GM18951 (cell line): ENCODE measurements at regions not wholly inside any gene's neighbourhood (a gene's known extent, or its start where the extent isn't known, plus 50 kb on each side); places are given as distances from the start of the nearest gene placed in this dataset.
"Not testable (repeated sequence)": the region's sequence is repeated elsewhere in the genome, so short reads cannot be mapped to it uniquely, and the experiment has no call there.

ENCODE experiments used
- POLR2A ChIP-seq: IDR thresholded peaks from 4 replicates; pipeline ENCODE4 v1.6.1; 2011; ENCODE audit warnings: mild to moderate bottlenecking; ENCODE audit not compliant: insufficient read length, insufficient read depth; ENCODE audit errors: extremely low read depth
- in situ Hi-C: fragments of 300-500 bp; cut with MboI; formaldehyde crosslinking; loops from one replicate; pipeline ENCODE4 v1.12.0; 2022; ENCODE audit warnings: low sequenced_read_pairs, mixed read lengths, inconsistent platforms; ENCODE audit not compliant: unreplicated experiment

DNA sequence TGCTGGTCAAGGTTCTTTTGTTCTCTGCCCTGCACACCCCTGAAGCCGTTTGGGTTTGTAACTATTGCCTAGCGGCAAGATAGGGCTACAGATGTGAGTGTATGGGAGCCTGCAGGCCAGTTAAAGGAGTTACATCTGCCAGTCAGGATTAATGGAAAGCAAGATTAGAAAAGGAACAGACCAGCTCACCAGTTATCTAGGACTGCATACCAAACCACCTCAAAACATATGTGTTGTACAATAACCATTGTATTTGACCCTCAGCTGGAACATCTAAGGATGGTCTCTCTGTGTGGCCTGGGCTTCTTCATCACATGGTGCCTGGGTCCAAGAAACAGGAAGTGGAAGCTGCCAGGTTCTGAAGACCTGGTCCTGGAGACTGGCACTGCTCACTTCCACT, 52.5 kb upstream of the FBXO28 start:
- TF ChIP-seq POLR2A: no peak
- in situ Hi-C loops: no loop called here

DNA sequence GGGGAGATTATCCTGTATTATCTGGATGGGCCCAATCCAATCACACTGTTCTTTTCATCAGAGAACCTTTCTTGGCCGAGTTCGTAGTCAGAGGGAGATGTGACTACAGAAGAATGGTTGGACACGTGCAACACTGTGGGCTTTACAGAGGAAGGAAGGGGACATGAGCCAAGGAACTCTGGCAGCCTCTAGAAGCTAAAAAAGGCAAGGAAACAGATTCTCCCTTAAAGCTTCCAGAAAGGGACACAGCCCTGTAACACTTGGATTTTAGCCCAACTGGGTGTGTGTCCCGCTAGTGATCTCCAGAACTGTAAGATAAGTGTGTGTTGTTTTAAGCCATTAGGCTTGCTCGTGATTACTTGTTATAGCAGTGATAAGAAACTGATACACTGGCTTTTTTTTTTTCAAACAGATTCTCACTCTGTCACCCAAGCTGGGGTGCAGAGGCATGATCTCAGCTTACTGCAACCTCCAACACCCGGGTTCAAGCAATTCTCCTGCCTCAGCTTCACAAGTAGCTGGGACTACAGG, 53.9 kb upstream of the FBXO28 start:
- no peak for TF ChIP-seq POLR2A
- in situ Hi-C loops: no loop called here

DNA sequence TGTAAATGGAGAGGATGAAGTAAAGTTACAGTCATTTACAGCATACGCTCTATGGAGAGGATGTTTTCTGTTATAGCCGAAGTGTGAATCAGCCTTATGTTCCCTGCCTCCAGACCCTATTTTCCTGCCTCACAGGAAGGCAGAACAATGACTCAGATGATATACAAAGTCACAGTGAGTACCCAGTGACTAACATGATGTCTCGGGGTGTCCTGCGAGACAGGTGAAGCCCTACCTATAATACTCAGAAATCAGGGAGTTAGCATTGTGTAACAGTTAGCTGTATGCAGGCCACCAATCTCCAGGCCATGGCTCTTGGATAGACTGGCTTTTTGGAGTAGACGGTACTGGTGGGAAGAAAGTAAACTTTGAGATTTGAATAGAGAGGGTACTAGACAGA, 55.6 kb upstream of the FBXO28 start:
- no peak for TF ChIP-seq POLR2A
- in situ Hi-C loops: no loop called here

DNA sequence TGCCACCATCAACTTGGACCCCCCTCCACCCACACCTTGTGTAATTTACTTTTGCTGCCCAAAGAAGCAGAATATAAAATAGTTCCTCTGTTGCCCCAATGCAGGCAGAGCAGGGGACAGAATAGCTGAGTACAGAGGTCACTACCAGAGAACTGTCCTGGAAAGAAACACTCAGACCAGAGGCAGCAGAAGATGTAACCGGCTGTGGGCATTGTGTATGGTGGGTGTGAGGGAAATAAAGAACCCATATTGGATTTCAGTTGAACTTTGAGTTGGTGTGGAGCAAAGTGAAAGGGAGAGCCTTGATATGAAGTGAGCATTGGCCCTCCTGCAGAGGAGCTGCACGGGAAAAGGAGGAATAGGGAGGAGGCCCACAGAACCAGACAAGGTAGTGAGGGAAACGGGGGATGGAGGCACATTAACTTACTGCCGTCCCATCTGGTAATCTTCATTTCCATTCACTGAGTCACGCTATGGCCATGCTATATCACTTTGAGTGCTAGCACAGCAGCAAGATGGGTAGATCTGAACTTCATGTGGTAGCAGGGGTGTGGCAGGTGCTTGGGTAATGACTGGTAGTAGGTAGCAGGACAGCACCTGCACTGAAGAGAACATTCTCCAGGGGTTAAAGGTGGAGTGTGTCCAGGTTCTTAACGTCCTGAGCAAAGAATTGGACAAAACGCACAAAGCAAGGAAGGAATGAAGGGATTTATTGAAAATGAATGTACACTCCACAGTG, 56.3 kb upstream of the FBXO28 start:
- TF ChIP-seq POLR2A: no peak
- in situ Hi-C loops: no loop called here

DNA sequence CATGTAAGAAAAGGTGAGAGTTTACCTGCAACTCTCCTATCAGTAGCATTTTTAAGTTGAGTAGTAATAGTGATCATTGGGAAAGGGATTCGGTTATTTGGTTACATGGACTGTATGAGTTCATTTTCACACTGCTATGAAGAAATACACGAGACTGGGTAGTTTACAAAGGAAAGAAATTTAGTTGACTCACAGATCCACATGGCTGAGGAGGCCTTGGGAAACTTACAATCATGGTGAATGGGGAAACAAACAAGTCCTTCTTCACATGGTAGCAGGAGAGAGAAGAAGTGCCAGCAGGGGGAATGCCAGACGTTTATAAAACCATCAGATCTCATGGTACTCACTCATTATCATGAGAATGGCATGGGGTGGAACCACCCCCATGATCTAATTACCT, 59.3 kb upstream of the FBXO28 start:
- in situ Hi-C loops: no loop called here

DNA sequence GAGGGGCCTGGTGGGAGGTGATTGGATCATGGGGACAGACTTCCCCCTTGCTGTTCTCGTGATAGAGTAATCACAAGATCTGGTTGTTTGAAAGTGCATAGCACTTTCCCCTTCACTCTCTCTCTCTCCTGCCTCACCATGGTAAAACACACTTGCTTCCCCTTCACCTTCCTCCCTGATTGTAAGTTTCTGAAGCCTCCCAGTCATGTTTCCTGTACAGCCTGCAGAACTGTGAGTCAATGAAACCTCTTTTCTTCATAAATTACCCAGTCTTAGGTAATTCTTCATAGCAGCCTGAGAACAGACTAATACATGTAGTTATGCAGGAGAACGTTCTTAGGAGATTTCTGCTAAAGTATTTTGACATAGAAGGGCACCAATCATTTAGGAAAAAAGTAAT, 59.9 kb upstream of the FBXO28 start:
- TF ChIP-seq POLR2A: no peak
- in situ Hi-C loops: no loop called here

More for the DNA sequence above, 59.3 kb upstream of the FBXO28 start:
- no peak for TF ChIP-seq POLR2A

DNA sequence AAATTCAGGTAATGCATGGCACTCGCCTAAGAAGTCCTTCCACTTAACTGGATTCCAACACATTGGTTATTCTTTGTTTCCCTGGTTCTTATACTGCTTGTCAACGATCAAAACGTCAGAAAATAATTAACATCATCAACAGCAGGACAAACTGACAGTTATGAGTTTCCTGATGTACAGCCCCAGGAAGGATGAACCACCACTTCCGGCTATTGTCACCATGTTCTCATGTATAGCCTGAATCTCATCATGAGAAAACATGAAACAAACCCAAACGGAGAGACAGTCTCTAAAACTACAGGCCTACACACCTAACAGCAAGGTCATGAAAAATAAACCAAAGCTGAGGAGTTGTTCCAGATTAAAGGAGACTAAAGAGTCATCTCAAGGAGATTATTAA, 60.5 kb upstream of the FBXO28 start:
- in situ Hi-C loops: no loop called here
- no peak for TF ChIP-seq POLR2A

DNA sequence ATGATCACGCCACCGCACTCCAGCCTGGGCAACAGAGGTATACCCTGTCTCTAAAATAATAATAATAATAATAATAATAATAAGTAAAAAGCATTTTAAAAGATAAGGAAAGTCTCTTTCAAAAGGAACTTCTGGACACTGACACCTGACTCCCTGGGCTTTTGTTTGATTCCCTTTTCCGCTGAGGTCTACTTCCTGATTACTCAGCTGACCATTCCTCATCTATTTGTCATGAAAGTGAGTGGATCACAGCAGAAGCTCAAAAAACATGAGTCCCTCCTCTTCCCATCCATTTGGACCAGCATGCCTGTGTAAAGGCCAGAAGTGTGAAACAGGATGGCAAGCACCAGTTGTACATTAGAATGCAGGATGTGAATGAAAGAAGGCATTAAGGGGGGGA, 61.1 kb upstream of the FBXO28 start:
- in situ Hi-C loops: no loop called here
- TF ChIP-seq POLR2A: no peak

DNA sequence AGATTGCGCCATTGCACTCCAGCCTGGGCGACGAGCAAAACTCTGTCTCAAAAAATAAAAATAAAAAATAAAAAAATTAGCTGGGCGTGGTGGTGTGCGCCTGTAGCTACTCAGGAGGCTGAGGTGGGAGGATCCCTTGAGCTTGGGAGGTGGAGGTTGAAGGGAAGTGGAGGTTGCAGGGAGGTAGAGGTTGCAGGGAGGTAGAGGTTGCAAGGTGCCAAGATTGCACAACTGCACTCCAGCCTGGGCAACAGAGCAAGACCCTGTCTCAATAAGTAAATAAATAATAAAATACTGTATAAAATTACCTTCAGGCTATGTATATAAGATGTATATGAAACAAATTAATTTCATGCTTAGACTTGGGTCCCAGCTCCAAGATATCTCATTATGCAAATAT, 62.1 kb upstream of the FBXO28 start:
- in situ Hi-C loops: not testable (repeated sequence)

DNA sequence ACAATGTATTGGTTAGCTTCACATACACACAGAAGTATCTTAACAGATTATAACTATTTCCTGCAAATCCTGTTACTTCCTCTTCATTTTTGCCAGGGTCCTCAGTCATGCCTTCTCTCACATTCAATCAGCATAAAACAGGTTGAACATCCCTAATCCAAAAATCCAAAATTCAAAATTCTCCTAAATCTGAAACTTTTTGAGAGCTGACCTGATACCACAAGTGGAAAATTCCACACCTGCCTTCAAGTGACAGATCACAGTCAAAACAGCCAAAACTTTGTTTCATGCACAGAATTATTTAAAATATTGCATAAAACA, 62.9 kb upstream of the FBXO28 start:
- no peak for TF ChIP-seq POLR2A
- in situ Hi-C loops: no loop called here

DNA sequence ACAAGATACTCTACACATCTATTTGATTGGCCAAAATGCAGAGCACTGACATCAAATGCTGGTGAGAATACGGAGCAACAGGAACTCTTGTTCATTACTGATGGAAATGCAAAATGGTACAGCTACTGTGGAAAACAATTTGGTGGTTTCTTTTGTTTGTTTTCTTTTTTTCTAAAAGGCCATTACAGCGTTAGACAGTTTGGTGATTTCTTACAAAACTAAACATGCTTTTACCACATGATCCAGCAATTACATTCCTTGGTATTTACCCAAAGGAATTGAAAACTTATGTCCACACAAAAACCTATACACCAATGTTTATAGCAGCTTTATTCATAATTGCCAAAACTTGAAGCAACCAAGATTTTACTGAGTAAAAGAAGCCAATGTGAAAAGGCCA, 66.4 kb upstream of the FBXO28 start:
- in situ Hi-C loops: no loop called here
- TF ChIP-seq POLR2A: no peak

DNA sequence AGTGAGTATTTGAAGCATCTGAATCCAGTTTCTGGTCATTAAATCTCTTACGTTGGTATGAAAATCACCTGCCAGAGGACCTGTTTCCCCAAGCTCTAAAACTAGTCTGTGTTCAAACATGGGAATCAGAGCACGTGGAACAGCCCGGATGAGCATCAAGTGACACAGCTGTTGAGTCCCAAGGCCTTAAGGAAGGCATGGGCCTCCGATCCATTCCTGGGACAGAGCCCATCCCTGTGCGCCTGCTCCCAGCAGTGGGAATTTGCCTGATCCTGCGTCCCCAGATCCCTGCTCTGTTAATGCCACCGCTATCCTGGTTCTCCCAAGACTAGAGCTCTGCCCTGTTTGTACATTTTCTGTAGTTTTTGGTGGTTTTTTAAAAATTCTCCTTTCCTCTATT, 68.4 kb upstream of the FBXO28 start:
- in situ Hi-C loops: no loop called here
- TF ChIP-seq POLR2A: no peak

DNA sequence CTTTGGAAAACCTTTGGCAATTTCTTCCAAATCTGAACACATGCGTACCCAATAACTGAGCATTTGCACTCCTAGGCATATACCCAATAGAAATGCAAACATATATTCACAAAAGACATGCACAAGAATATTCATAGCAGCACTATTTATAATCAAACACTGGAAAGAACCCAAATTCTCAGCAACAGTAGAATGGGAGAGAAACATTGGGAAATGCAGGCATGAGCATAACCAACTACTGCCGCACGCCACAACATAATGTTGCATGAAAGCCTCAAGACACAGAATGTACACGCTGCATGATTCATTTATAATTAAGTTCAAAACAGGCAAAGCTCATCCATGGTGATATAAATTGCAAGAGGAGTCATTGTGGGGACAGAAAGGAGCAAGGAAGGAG, 69.5 kb upstream of the FBXO28 start:
- in situ Hi-C loops: no loop called here
- TF ChIP-seq POLR2A: no peak

DNA sequence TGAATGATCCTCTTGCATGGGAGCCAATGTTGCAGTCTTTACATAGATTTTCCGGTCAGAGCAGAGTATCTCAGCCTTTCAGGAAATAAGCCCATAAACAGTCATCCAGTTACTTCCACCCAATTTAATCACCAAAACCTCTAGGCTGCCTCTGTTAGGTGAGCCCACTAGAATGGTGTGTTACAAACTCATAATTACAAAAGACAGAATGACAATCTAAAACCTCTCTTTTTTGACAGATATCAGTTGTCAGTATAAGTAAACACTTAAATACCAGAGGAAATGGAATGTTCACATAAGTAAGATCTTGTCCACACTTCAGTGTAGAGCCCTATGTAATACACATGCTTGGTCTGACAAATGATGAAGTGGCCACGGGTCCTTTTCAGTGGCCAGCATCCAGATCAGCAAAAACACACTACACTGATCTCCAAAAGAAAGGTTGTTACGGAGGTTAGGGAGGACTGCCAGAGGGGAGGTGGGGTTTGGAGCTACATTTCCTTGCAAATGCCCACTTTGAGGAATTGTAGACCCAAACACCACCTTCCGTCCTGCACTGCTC, 71.3 kb upstream of the FBXO28 start:
- in situ Hi-C loops: no loop called here

More for the DNA sequence above, 71.3 kb upstream of the FBXO28 start:
- TF ChIP-seq POLR2A: no peak
